K562 (cell line): ENCODE measurements at regions not wholly inside any gene's neighbourhood (a gene's known extent, or its start where the extent isn't known, plus 50 kb on each side); places are given as distances from the start of the nearest gene placed in this dataset.

Experiments used
- JUN ChIP-seq, 2 experiments: sonication (generic) in 1 of 2; formaldehyde crosslinking in 1 of 2; IDR thresholded peaks; 2 replicates each; pipeline versions ENCODE4 v1.6.1 to v1.8.0; 2012 to 2022; ENCODE audit warnings: borderline replicate concordance in 2 of 2, mild to moderate bottlenecking in 2 of 2, improper control_type of control experiment in 1 of 2, low read depth in 1 of 2, low read length in 1 of 2, missing genetic modification reagents in 1 of 2
- KLF1 ChIP-seq: fragments of 450-650 bp; IDR thresholded peaks from 2 replicates; pipeline ENCODE4 v1.6.1; 2016; ENCODE audit warnings: missing genetic modification characterization, missing compliant biosample characterization
- MXD1 ChIP-seq: fragments of 250-450 bp; sonication (Bioruptor Pico); IDR thresholded peaks from 2 replicates; pipeline ENCODE4 v1.8.0; 2021; ENCODE audit warnings: borderline replicate concordance, mild to moderate bottlenecking, moderate library complexity; ENCODE audit not compliant: poor library complexity, severe bottlenecking
- MYC ChIP-seq, 2 experiments: fragments of 250-450 bp in 1 of 2; sonication (Bioruptor Pico) in 1 of 2; IDR thresholded peaks; 2 replicates each; pipeline versions ENCODE4 v1.5.1 to v1.6.1; 2012 to 2021; ENCODE audit warnings: low read depth in 2 of 2, borderline replicate concordance in 1 of 2, improper control_type of control experiment in 1 of 2, low read length in 1 of 2, mild to moderate bottlenecking in 1 of 2, moderate library complexity in 1 of 2
- NFRKB ChIP-seq: fragments of 450-650 bp; IDR thresholded peaks from 2 replicates; pipeline ENCODE4 v1.6.1; 2016; ENCODE audit warnings: low read depth
- NR2F6 ChIP-seq: fragments of 450-650 bp; formaldehyde crosslinking; IDR thresholded peaks from 2 replicates; pipeline ENCODE4 v1.4.0; 2020; ENCODE audit warnings: mild to moderate bottlenecking
- SAFB2 ChIP-seq: fragments of 200-400 bp; formaldehyde crosslinking; IDR thresholded peaks from 2 replicates; pipeline ENCODE4 v1.6.1; 2018; ENCODE audit warnings: borderline replicate concordance, low read length, low read depth, moderate library complexity; ENCODE audit not compliant: severe bottlenecking
- SMARCA4 ChIP-seq: fragments of 450-650 bp; IDR thresholded peaks from 2 replicates; pipeline ENCODE4 v1.6.1; 2016
- SMARCA5 ChIP-seq: fragments of 450-650 bp; IDR thresholded peaks from 2 replicates; pipeline ENCODE4 v1.6.1; 2016
- SOX6 ChIP-seq: fragments of 450-650 bp; IDR thresholded peaks from 2 replicates; pipeline ENCODE4 v1.6.1; 2014; ENCODE audit warnings: mild to moderate bottlenecking
- SREBF2 ChIP-seq: sonication (generic); formaldehyde crosslinking; IDR thresholded peaks from 2 replicates; pipeline ENCODE4 v1.4.0; 2020; ENCODE audit warnings: mild to moderate bottlenecking, missing genetic modification reagents
- TBL1XR1 ChIP-seq, 2 experiments: IDR thresholded peaks; 2 replicates each; pipeline ENCODE4 v1.6.1; 2012; ENCODE audit warnings: improper control_type of control experiment in 2 of 2, low read length in 2 of 2, mild to moderate bottlenecking in 1 of 2
- TRIM24 ChIP-seq, 2 experiments: fragments of 450-650 bp; IDR thresholded peaks; 2 replicates each; pipeline ENCODE4 v1.6.1; 2016
- WHSC1 ChIP-seq: IDR thresholded peaks from one replicate; pipeline ENCODE4 v1.6.1; 2012; ENCODE audit warnings: low read length, control low read depth, inconsistent platforms
- ZFX ChIP-seq: sonication (generic); formaldehyde crosslinking; IDR thresholded peaks from 2 replicates; pipeline ENCODE4 v1.8.0; 2022; ENCODE audit warnings: mild to moderate bottlenecking, missing genetic modification reagents, moderate library complexity
- ZNF3 ChIP-seq: fragments of 250-450 bp; sonication (Bioruptor Pico); IDR thresholded peaks from 2 replicates; pipeline ENCODE4 v1.5.0; 2021; ENCODE audit warnings: mild to moderate bottlenecking, moderate library complexity
- ZNF354B ChIP-seq: fragments of 250-450 bp; sonication (Bioruptor Pico); IDR thresholded peaks from 2 replicates; pipeline ENCODE4 v1.4.0; 2020
- TF ChIP-seq, protein P1 (sequence below): fragments of 450-650 bp; formaldehyde crosslinking; IDR thresholded peaks from 2 replicates; pipeline ENCODE4 v1.4.0; 2022; ENCODE audit warnings: mild to moderate bottlenecking, moderate library complexity
- TF ChIP-seq, protein P2 (sequence below): sonication (generic); formaldehyde crosslinking; IDR thresholded peaks from 2 replicates; pipeline ENCODE4 v1.9.0; 2022; ENCODE audit warnings: mild to moderate bottlenecking, missing genetic modification reagents
- TF ChIP-seq, protein P3 (sequence below): fragments of 250-450 bp; sonication (Bioruptor Pico); IDR thresholded peaks from 2 replicates; pipeline ENCODE4 v1.5.0; 2020; ENCODE audit warnings: mild to moderate bottlenecking, borderline replicate concordance
- TF ChIP-seq, protein P4 (sequence below): sonication (generic); formaldehyde crosslinking; IDR thresholded peaks from 2 replicates; pipeline ENCODE4 v1.8.0; 2022; ENCODE audit warnings: mild to moderate bottlenecking, low read depth, missing genetic modification reagents
- TF ChIP-seq, protein P5 (sequence below), 3 experiments: fragments of 200-800 bp in 1 of 3; sonication (Bioruptor generic) in 1 of 3; sonication (generic) in 1 of 3; formaldehyde crosslinking in 1 of 3; IDR thresholded peaks; 2 replicates each; pipeline versions ENCODE4 v1.6.1 to v1.8.0; 2016 to 2022; ENCODE audit warnings: mild to moderate bottlenecking in 2 of 3, missing compliant biosample characterization in 2 of 3, missing genetic modification characterization in 2 of 3, missing genetic modification reagents in 1 of 3

- TF ChIP-seq MXD1 (CRISPR knock-in tag) (no peak), ZNF3 (no peak), ZFX (CRISPR knock-in tag) (no peak), NR2F6 (no peak), TRIM24 (IDR thresholded peaks at IDR 0.05) (peak in 1 of 2 experiments; percentile 49; a peak in 1 of 4 replicates), TBL1XR1 (IDR thresholded peaks at IDR 0.05; ENCODE audit: low read length in 2 of 2) (no peak), SMARCA4 (peak; percentile 21; the same call in 1 of the 2 replicates), SREBF2 (CRISPR knock-in tag) (no peak), SOX6 (peak; percentile 66; the same call in 1 of the 2 replicates), ZNF354B (no peak), KLF1 (no peak), SAFB2 (no peak), WHSC1 (no peak), JUN (IDR thresholded peaks at IDR 0.05; ENCODE audit: borderline replicate concordance, low read depth, low read length) (no peak), JUN (CRISPR knock-in tag; IDR thresholded peaks at IDR 0.05; ENCODE audit: borderline replicate concordance) (no peak), MYC (IDR thresholded peaks at IDR 0.05; ENCODE audit: low read depth, low read length) (no peak), MYC (CRISPR knock-in tag; IDR thresholded peaks at IDR 0.05; ENCODE audit: borderline replicate concordance, low read depth) (peak; percentile 47; the same call in 1 of the 2 replicates), SMARCA5 (no peak), NFRKB (no peak)
- TF ChIP-seq, protein P1, sequence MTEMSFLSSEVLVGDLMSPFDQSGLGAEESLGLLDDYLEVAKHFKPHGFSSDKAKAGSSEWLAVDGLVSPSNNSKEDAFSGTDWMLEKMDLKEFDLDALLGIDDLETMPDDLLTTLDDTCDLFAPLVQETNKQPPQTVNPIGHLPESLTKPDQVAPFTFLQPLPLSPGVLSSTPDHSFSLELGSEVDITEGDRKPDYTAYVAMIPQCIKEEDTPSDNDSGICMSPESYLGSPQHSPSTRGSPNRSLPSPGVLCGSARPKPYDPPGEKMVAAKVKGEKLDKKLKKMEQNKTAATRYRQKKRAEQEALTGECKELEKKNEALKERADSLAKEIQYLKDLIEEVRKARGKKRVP (CRISPR knock-in tag): peak; percentile 71; the same call in 1 of the 2 replicates
- TF ChIP-seq, protein P2, sequence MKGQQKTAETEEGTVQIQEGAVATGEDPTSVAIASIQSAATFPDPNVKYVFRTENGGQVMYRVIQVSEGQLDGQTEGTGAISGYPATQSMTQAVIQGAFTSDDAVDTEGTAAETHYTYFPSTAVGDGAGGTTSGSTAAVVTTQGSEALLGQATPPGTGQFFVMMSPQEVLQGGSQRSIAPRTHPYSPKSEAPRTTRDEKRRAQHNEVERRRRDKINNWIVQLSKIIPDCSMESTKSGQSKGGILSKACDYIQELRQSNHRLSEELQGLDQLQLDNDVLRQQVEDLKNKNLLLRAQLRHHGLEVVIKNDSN: no peak
- TF ChIP-seq, protein P3, sequence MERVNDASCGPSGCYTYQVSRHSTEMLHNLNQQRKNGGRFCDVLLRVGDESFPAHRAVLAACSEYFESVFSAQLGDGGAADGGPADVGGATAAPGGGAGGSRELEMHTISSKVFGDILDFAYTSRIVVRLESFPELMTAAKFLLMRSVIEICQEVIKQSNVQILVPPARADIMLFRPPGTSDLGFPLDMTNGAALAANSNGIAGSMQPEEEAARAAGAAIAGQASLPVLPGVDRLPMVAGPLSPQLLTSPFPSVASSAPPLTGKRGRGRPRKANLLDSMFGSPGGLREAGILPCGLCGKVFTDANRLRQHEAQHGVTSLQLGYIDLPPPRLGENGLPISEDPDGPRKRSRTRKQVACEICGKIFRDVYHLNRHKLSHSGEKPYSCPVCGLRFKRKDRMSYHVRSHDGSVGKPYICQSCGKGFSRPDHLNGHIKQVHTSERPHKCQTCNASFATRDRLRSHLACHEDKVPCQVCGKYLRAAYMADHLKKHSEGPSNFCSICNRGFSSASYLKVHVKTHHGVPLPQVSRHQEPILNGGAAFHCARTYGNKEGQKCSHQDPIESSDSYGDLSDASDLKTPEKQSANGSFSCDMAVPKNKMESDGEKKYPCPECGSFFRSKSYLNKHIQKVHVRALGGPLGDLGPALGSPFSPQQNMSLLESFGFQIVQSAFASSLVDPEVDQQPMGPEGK (CRISPR knock-in tag): no peak
- TF ChIP-seq, protein P4, sequence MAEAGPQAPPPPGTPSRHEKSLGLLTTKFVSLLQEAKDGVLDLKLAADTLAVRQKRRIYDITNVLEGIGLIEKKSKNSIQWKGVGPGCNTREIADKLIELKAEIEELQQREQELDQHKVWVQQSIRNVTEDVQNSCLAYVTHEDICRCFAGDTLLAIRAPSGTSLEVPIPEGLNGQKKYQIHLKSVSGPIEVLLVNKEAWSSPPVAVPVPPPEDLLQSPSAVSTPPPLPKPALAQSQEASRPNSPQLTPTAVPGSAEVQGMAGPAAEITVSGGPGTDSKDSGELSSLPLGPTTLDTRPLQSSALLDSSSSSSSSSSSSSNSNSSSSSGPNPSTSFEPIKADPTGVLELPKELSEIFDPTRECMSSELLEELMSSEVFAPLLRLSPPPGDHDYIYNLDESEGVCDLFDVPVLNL (CRISPR knock-in tag): no peak
- TF ChIP-seq, protein P5, sequence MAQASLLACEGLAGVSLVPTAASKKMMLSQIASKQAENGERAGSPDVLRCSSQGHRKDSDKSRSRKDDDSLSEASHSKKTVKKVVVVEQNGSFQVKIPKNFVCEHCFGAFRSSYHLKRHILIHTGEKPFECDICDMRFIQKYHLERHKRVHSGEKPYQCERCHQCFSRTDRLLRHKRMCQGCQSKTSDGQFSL (CRISPR knock-in tag; IDR thresholded peaks at IDR 0.05): no peak
- TF ChIP-seq, protein P5 (tag; IDR thresholded peaks at IDR 0.05): no peak
Observed at GRCh38 chr21:34006611-34007168, 66.7 kb upstream of the MRPS6 start (continued).
